ENCODE measurements at regions not wholly inside any gene's neighbourhood (a gene's known extent, or its start where the extent isn't known, plus 50 kb on each side); places are given as distances from the start of the nearest gene placed in this dataset.

- TF ChIP-seq, protein P1, sequence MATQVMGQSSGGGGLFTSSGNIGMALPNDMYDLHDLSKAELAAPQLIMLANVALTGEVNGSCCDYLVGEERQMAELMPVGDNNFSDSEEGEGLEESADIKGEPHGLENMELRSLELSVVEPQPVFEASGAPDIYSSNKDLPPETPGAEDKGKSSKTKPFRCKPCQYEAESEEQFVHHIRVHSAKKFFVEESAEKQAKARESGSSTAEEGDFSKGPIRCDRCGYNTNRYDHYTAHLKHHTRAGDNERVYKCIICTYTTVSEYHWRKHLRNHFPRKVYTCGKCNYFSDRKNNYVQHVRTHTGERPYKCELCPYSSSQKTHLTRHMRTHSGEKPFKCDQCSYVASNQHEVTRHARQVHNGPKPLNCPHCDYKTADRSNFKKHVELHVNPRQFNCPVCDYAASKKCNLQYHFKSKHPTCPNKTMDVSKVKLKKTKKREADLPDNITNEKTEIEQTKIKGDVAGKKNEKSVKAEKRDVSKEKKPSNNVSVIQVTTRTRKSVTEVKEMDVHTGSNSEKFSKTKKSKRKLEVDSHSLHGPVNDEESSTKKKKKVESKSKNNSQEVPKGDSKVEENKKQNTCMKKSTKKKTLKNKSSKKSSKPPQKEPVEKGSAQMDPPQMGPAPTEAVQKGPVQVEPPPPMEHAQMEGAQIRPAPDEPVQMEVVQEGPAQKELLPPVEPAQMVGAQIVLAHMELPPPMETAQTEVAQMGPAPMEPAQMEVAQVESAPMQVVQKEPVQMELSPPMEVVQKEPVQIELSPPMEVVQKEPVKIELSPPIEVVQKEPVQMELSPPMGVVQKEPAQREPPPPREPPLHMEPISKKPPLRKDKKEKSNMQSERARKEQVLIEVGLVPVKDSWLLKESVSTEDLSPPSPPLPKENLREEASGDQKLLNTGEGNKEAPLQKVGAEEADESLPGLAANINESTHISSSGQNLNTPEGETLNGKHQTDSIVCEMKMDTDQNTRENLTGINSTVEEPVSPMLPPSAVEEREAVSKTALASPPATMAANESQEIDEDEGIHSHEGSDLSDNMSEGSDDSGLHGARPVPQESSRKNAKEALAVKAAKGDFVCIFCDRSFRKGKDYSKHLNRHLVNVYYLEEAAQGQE (IDR thresholded peaks at IDR 0.05; ENCODE audit: insufficient read depth in 1 of 2, low read depth in 2 of 2, low read length in 2 of 2), result no peak
Measured at GRCh38 chr18:22709288-22710060, 223.7 kb upstream of the RBBP8 start.

DNA sequence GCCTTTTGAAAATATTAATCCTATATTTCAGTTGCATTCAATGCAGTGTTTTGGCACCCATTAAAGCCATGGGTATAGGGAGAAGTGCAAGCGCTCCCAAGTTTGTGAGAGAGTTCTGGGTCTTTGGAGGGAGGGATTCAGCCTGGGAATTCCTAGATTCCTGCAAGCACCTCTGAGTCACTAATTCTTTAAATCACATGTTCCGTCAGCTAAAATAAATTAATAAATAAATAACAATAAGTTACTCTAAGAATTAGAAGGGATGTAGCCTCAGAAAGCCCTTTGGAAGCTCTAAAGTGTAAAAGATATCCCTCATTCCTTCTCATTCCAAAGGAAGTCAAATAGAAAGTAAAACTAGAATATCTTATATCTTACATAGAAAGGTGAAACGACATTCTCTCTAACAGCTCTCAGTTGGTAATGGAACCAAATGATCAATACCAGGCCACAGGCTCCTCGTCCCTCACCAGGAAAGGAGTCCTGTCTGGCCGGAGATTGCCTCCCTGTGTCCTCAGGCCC is 222.4 kb upstream of the RBBP8 start:
- TF ChIP-seq, protein P1 (IDR thresholded peaks at IDR 0.05; ENCODE audit: insufficient read depth in 1 of 2, low read depth in 2 of 2, low read length in 2 of 2), result no peak
- TF ChIP-seq SIN3A (IDR thresholded peaks at IDR 0.05; ENCODE audit: borderline replicate concordance, insufficient read depth, low read length), result no peak
- TF ChIP-seq POLR2AphosphoS5 (IDR thresholded peaks at IDR 0.05; ENCODE audit: low read depth, low read length), result no peak
- no peak for TF ChIP-seq FOXP2 (optimal IDR thresholded peaks at IDR 0.05; ENCODE audit: borderline replicate concordance, extremely low read depth, extremely low read length, insufficient read depth)
- no peak for TF ChIP-seq TAF1 (IDR thresholded peaks at IDR 0.05; ENCODE audit: borderline replicate concordance, insufficient read depth, low read length)

DNA sequence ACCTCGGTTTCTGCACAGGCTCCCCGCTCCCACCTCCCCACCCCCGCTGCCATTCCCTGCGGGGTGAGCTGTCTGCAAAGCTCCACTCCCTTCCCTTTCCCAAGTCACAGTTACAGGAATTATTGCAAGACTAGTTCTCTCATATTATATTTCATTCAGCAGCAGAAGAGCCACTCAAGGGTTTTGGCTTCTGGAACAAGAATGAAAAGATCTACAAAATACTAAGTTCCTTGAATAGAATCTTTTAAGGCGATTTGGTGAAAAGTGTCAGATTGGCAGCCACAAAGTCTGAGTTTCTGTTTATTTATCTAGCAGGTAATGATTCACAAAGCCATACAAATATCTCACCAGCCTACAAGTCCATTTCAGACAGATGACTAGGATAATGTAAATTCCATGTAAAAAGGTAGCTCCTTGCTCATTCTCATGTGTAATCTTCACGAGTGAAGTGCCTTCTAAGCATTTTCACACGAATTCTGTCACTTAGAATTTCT is 221.9 kb upstream of the RBBP8 start:
- TF ChIP-seq TAF1 (IDR thresholded peaks at IDR 0.05; ENCODE audit: borderline replicate concordance, insufficient read depth, low read length) (no peak), FOXP2 (optimal IDR thresholded peaks at IDR 0.05; ENCODE audit: borderline replicate concordance, extremely low read depth, extremely low read length, insufficient read depth) (no peak), POLR2AphosphoS5 (IDR thresholded peaks at IDR 0.05; ENCODE audit: low read depth, low read length) (no peak), SIN3A (IDR thresholded peaks at IDR 0.05; ENCODE audit: borderline replicate concordance, insufficient read depth, low read length) (no peak)
- TF ChIP-seq, protein P1 (IDR thresholded peaks at IDR 0.05; ENCODE audit: insufficient read depth in 1 of 2, low read depth in 2 of 2, low read length in 2 of 2), result no peak

GRCh38 chr18:22713511-22713910 is 219.6 kb upstream of the RBBP8 start:
- TF ChIP-seq TAF1 (IDR thresholded peaks at IDR 0.05; ENCODE audit: borderline replicate concordance, insufficient read depth, low read length) (no peak), FOXP2 (optimal IDR thresholded peaks at IDR 0.05; ENCODE audit: borderline replicate concordance, extremely low read depth, extremely low read length, insufficient read depth) (no peak), POLR2AphosphoS5 (IDR thresholded peaks at IDR 0.05; ENCODE audit: low read depth, low read length) (no peak), SIN3A (IDR thresholded peaks at IDR 0.05; ENCODE audit: borderline replicate concordance, insufficient read depth, low read length) (no peak)
- TF ChIP-seq, protein P1 (IDR thresholded peaks at IDR 0.05; ENCODE audit: insufficient read depth in 1 of 2, low read depth in 2 of 2, low read length in 2 of 2), result no peak
